ENCODE measurements at regions not wholly inside any gene's neighbourhood (a gene's known extent, or its start where the extent isn't known, plus 50 kb on each side); places are given as distances from the start of the nearest gene placed in this dataset.

DNA sequence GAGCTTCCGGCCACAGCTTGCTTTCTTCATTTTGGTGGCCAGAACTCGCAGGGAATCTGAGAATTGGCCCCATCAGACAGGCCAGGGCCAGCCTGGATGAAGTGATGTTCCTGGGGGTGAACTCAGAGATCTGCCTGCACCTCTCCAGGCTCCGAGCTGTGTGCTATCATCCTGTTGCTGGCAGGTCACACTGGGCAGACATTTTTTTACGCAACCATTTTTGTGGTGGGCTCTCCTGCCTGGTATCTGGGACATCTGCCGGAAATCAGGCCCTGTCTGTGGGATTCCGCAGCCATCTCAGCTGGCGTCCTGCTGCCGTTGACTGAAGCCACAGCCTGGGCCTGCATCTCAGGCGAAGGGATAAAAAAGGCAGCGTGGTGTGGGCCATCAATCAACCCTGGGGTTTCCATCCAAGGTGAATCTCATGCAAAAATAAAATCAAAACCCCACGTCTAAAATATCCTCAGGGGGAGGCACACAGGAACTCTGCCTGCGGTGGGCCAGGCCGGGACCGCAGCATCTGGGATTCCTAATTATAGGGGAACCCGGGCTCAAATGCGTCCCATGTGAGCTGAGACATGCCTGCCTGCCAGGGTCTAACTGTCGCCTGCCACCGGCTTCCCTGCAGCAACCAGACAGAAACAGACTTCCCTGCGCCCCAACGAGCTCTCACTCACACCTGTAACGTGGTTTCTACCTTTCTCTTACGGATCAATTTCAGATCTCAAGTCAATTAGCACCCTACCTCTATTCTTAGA lies 174.3 kb downstream of the SYK start:
- no peak for DNase-seq (ENCODE audit: low read depth, low spot score)
- H3K4me3 ChIP-seq (ENCODE audit: low read depth, low read length): no peak overlapping the region
- TF ChIP-seq CTCF (IDR thresholded peaks at IDR 0.05; ENCODE audit: low read depth, low read length): no peak
- in situ Hi-C loops (cut with HindIII; ENCODE audit: low sequenced_read_pairs): no loop called here

GRCh38 chr9:90979138-90979551 lies 177.5 kb downstream of the SYK start:
- H3K4me3 ChIP-seq (ENCODE audit: low read depth, low read length): no peak overlapping the region
- in situ Hi-C loops (cut with HindIII; ENCODE audit: low sequenced_read_pairs): no loop called here
- no peak for TF ChIP-seq CTCF (IDR thresholded peaks at IDR 0.05; ENCODE audit: low read depth, low read length)
- no peak for DNase-seq (ENCODE audit: low read depth, low spot score)

DNA sequence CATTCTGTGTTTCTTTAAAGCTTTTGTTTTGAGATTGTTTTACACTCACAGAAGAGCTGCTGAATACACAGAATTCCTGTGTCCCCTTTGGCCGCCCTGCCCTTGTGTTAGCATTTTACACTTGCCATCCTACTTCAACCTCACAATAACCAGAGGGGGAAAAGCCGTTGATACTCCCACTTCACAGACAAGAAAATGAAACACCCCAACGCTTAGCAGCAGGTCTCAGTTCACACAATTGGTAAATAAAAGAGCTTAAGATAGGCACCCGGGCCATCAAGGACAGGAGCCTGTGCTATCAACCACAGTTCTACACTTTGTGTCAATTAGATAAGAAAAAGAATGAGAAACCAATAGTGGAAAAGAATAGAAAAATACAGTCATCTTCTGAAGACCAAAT lies 178.0 kb downstream of the SYK start:
- in situ Hi-C loops (cut with HindIII; ENCODE audit: low sequenced_read_pairs): no loop called here
- H3K4me3 ChIP-seq (ENCODE audit: low read depth, low read length): no peak overlapping the region
- DNase-seq (ENCODE audit: low read depth, low spot score): no peak
- TF ChIP-seq CTCF (IDR thresholded peaks at IDR 0.05; ENCODE audit: low read depth, low read length): no peak

- H3K4me3 ChIP-seq (ENCODE audit: low read depth, low read length): no peak overlapping the region
- DNase-seq (ENCODE audit: low read depth, low spot score): no peak
- TF ChIP-seq CTCF (IDR thresholded peaks at IDR 0.05; ENCODE audit: low read depth, low read length): no peak
- in situ Hi-C loops (cut with HindIII; ENCODE audit: low sequenced_read_pairs): no loop called here
These were observed 180.1 kb downstream of the SYK start for GRCh38 chr9:90981726-90982125.

DNA sequence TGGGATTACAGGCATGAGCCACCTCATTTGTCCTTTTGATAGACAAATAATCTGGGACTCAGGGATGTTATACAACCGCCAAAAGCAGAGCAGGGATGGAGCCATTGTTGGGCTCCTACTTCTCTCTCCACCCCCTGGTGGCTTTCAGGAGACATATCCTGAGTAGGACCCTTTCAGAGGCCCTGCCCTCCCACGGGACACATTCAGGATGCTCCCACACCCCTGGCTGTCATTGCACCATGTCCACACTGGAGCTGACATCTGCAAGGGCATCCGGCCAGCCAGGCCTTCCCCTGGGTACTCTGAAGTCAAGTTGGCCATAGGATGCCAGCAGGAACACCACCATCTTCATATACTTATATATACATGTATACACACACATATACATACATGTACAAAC lies 181.8 kb downstream of the SYK start:
- no peak for DNase-seq (ENCODE audit: low read depth, low spot score)
- no peak overlapping the region for H3K4me3 ChIP-seq (ENCODE audit: low read depth, low read length)
- in situ Hi-C loops (cut with HindIII; ENCODE audit: low sequenced_read_pairs): no loop called here
- TF ChIP-seq CTCF (IDR thresholded peaks at IDR 0.05; ENCODE audit: low read depth, low read length): no peak

DNA sequence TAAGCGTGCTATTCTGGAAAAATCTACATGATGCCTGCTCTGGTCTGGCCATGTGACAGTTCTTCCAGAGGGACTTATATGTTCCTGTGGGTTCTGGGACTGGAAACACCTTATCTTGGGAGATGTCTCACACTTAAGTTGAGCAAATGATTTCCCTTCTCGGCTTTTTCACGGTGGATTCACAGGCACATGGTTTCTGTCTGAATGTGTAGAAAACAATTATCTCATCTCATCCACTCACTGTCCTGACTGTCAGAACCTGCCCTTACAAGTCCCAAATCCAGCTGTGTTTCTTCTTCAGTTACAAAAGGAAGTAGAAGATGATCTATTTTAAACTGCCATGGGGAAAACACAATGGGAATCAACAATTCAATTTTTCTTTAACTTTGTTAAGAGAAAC lies 184.0 kb downstream of the SYK start:
- no peak overlapping the region for H3K4me3 ChIP-seq (ENCODE audit: low read depth, low read length)
- DNase-seq (ENCODE audit: low read depth, low spot score): no peak
- in situ Hi-C loops (cut with HindIII; ENCODE audit: low sequenced_read_pairs): no loop called here
- no peak for TF ChIP-seq CTCF (IDR thresholded peaks at IDR 0.05; ENCODE audit: low read depth, low read length)

All from astrocyte of the spinal cord (primary cell).